Body of pancreas (tissue), 4 donors: ENCODE measurements at regions not wholly inside any gene's neighbourhood (a gene's known extent, or its start where the extent isn't known, plus 50 kb on each side); places are given as distances from the start of the nearest gene placed in this dataset.

Experiments used
- ATAC-seq: fragments of 150-250 bp; one replicate; pipeline ENCODE4 v1.9.1; 2016
- DNase-seq, 4 donors: peaks; one replicate each; pipeline ENCODE4 v3.0.0-alpha.2; 2019
- H3K27ac ChIP-seq, 4 donors: fragments of 200-600 bp; sonication (generic); 1 replicate in 3 of 4; 2 replicates in 1 of 4; pipeline versions ENCODE4 v1.5.1 to v1.6.1; 2016 to 2019; ENCODE audit warnings: mild to moderate bottlenecking in 1 of 4, mixed read lengths in 1 of 4, moderate library complexity in 1 of 4
- H3K27me3 ChIP-seq, 2 donors: fragments of 200-600 bp; sonication (generic); one replicate each; pipeline ENCODE4 v1.6.0; 2016; ENCODE audit warnings: mild to moderate bottlenecking in 1 of 2
- H3K36me3 ChIP-seq, 2 donors: fragments of 200-600 bp; sonication (generic); replicated peaks in 1 of 2; 2 replicates each; pipeline ENCODE4 v1.5.1; 2016; ENCODE audit warnings: low read depth in 2 of 2; ENCODE audit not compliant: insufficient read depth in 1 of 2
- H3K4me1 ChIP-seq: fragments of 200-600 bp; sonication (generic); one replicate; pipeline ENCODE4 v1.6.0; 2016
- H3K4me3 ChIP-seq, 2 donors: fragments of 200-600 bp; sonication (generic); 1 replicate in 1 of 2; 2 replicates in 1 of 2; pipeline ENCODE4 v1.5.1; 2016 to 2019
- H3K9me3 ChIP-seq, 3 donors: fragments of 200-600 bp; sonication (generic); 1 replicate in 2 of 3; 2 replicates in 1 of 3; pipeline ENCODE4 v1.5.1; 2016
- POLR2A ChIP-seq, 3 donors: fragments of 450-650 bp; IDR thresholded peaks; one replicate each; pipeline ENCODE4 v1.6.1; 2016; ENCODE audit warnings: antibody characterized with exemption in 3 of 3, mild to moderate bottlenecking in 2 of 3
- WGBS, 2 donors: methylation state at CpG; one replicate each; pipeline ENCODE4 v1.1.5; 2017; 5-methylcytosine and 5-hydroxymethylcytosine counted together
- intact Hi-C: fragments of 100-400 bp; cut with DNase I; formaldehyde crosslinking; loops from one replicate; pipeline ENCODE4 v1.15.1; 2023
- TF ChIP-seq, protein P1 (sequence below), 7 experiments: fragments of 450-650 bp in 4 of 7; fragments of 200-600 bp in 3 of 7; sonication (generic) in 3 of 7; IDR thresholded peaks; one replicate each; pipeline ENCODE4 v1.5.1; 2016 to 2019; ENCODE audit warnings: antibody characterized with exemption in 7 of 7

DNA sequence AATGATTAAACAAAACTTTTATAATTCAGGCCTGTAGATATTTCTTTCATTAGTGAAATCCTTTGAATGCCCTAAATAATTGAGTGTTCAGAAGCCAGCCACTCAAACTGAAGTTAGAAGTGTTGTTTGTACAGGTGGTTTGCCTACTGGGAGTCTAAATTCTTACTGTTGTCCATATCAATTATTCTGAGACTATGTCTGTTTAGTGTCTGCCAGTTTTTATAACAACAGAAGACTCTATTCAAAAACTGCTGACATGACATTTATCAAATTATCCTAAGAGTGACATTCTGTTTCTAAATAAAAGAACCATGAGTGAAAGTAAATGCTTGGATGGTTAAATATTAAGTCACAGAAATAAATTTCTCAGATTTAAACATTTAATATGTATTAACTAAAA is 375.1 kb downstream of the FAT4 start:
- Histone ChIP-seq H3K4me3 (no peak overlapping the region), H3K9me3 (no peaks in the 10 kb centered on the region), H3K27me3 (no peaks in the 10 kb centered on the region), H3K36me3 (no peaks in the 10 kb centered on the region), H3K27ac (no peak overlapping the region), H3K4me1 (no peaks in the 10 kb centered on the region)
- ATAC-seq (no peak), DNase-seq (no peak)
- intact Hi-C loops: no loop called here
- TF ChIP-seq POLR2A (IDR thresholded peaks at IDR 0.05): no peak
- TF ChIP-seq, protein P1, sequence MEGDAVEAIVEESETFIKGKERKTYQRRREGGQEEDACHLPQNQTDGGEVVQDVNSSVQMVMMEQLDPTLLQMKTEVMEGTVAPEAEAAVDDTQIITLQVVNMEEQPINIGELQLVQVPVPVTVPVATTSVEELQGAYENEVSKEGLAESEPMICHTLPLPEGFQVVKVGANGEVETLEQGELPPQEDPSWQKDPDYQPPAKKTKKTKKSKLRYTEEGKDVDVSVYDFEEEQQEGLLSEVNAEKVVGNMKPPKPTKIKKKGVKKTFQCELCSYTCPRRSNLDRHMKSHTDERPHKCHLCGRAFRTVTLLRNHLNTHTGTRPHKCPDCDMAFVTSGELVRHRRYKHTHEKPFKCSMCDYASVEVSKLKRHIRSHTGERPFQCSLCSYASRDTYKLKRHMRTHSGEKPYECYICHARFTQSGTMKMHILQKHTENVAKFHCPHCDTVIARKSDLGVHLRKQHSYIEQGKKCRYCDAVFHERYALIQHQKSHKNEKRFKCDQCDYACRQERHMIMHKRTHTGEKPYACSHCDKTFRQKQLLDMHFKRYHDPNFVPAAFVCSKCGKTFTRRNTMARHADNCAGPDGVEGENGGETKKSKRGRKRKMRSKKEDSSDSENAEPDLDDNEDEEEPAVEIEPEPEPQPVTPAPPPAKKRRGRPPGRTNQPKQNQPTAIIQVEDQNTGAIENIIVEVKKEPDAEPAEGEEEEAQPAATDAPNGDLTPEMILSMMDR (IDR thresholded peaks at IDR 0.05): no peak

DNA sequence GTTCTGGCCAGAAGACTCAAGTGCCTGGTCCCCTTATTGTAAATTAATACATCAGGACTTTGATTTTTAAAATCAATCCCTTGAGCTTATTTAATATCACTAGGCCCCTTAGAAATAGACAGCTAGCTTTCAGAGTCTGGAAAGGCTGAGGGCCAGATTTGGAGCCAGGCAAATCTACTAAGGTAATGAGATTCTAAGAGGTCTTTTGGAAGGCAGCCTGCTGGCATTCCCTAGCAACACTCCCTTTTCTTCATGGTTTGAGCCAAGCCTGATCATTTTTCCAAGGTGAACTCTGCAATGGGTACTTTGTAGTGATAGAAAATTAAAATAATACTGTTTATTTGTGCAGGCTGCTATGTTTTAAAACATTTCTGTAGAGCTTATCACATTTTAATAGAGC is 378.5 kb downstream of the FAT4 start:
- H3K9me3 ChIP-seq: no peaks in the 10 kb centered on the region
- DNase-seq (no peak), ATAC-seq (no peak)
- H3K27me3 ChIP-seq: no peaks in the 10 kb centered on the region
- intact Hi-C loops: no loop called here
- TF ChIP-seq, protein P1 (IDR thresholded peaks at IDR 0.05): no peak
- no peak for TF ChIP-seq POLR2A (IDR thresholded peaks at IDR 0.05)
- no peaks in the 10 kb centered on the region for H3K4me1 ChIP-seq
- H3K27ac ChIP-seq: no peak overlapping the region
- no peak overlapping the region for H3K4me3 ChIP-seq
- no peaks in the 10 kb centered on the region for H3K36me3 ChIP-seq

DNA sequence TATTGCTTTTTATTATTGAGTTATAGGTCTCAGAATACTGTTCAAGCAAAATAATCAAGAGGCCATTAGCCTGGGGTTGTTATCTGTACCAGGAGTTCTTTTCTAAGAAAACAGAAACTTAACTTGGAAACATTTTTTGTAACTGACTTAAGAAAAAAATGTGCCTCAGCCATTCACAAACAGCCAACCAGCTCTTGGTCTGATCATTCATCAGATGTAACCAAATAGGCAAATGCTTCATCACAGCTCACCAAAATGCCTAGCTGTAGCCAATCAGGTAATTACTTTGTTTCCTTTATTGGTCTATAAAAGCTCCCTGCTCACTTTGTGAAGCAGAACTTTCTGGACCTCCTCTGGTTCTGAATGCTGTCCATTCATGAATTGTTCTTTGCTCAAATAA is 387.7 kb downstream of the FAT4 start:
- Histone ChIP-seq H3K27me3 (no peaks in the 10 kb centered on the region), H3K4me3 (no peak overlapping the region), H3K27ac (no peak overlapping the region), H3K36me3 (no peaks in the 10 kb centered on the region), H3K9me3 (no peaks in the 10 kb centered on the region), H3K4me1 (no peaks in the 10 kb centered on the region)
- intact Hi-C loops: no loop called here
- TF ChIP-seq, protein P1 (IDR thresholded peaks at IDR 0.05): no peak
- no peak for TF ChIP-seq POLR2A (IDR thresholded peaks at IDR 0.05)
- DNase-seq (no peak), ATAC-seq (no peak)

DNA sequence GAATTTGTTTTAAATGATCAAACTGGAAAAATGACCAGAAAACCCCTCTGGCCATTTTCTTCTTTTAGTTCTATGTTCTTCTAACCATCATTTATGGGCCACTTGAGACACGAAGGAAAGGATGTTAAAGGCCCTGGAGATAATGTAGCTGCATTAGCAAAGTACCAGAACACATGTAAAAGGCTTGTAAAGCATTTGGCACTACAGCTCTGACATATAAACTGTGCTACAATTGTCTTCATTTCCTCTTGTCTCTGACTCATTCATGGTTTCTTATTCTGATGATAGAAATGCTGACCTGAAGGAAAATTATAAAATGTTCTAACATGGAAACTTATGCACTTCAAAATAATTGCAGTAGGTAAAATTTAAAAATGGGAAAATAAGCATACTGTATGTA is 388.7 kb downstream of the FAT4 start:
- DNase-seq: no peak
- H3K27ac ChIP-seq: no peak overlapping the region

DNA sequence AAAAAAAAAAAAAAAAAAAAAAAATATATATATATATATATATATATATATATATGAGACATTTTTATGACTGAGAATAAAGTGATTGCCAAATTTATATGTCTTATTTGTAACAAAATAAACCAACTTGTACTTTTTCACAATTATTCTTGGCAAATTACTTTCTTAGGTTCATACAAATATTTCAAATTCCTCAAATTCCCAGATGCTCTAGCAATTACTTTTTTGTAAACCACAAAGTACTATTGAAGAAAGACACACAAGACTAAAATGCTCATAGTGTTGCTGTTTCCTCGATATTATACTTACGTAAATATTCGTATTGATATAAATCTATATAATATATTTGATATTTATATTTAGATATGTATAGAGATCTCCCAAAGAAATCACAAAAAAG is 390.0 kb downstream of the FAT4 start:
- TF ChIP-seq POLR2A (IDR thresholded peaks at IDR 0.05): no peak
- TF ChIP-seq, protein P1 (IDR thresholded peaks at IDR 0.05): no peak
- no peak for DNase-seq
- no peak for ATAC-seq
- no peak overlapping the region for H3K27ac ChIP-seq
- no peaks in the 10 kb centered on the region for H3K27me3 ChIP-seq
- intact Hi-C loops: no loop called here
- no peaks in the 10 kb centered on the region for H3K36me3 ChIP-seq
- H3K9me3 ChIP-seq: no peaks in the 10 kb centered on the region
- no peaks in the 10 kb centered on the region for H3K4me1 ChIP-seq
- no peak overlapping the region for H3K4me3 ChIP-seq
- WGBS, 2 donors: 48 to 51% methylated on average over 3 of the region's 3 CpGs

More for the DNA sequence above, 388.7 kb downstream of the FAT4 start:
- ATAC-seq: no peak
- Histone ChIP-seq H3K9me3 (no peaks in the 10 kb centered on the region), H3K4me1 (no peaks in the 10 kb centered on the region), H3K4me3 (no peak overlapping the region), H3K27me3 (no peaks in the 10 kb centered on the region), H3K36me3 (no peaks in the 10 kb centered on the region)
- 39 to 40% methylated on average over 1 of the region's 1 CpG for WGBS, 2 donors
- TF ChIP-seq POLR2A (IDR thresholded peaks at IDR 0.05): no peak
- TF ChIP-seq, protein P1 (IDR thresholded peaks at IDR 0.05): no peak
- intact Hi-C loops: no loop called here
